GM21619 (cell line): ENCODE measurements at regions not wholly inside any gene's neighbourhood (a gene's known extent, or its start where the extent isn't known, plus 50 kb on each side); places are given as distances from the start of the nearest gene placed in this dataset.
"Not testable (repeated sequence)": the region's sequence is repeated elsewhere in the genome, so short reads cannot be mapped to it uniquely, and the experiment has no call there.

Experiments
- ATAC-seq: cut with Tn5 transposase; IDR thresholded peaks from one replicate; pipeline ENCODE4 v1.9.1; 2021; ENCODE audit not compliant: unreplicated experiment

DNA sequence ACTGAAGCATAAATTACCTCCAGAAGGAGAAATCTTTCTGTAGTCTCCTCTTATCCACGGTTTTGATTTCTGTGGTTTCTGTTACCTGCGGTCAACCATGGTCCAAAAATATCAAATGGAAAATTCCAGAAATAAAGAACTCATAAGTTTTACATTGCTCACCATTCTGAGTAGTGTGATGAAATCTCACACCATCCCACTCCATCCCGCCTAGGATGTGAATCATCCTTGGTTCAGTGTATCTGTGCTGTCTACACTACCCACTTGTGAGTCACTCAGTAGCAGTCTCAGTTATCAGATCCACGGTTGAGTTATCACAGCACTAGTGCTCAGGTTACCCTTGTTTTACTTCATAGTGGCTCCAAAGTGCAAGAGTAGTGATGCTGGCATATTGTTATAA is 371.2 kb downstream of the NFIB start:
- no peak for ATAC-seq

DNA sequence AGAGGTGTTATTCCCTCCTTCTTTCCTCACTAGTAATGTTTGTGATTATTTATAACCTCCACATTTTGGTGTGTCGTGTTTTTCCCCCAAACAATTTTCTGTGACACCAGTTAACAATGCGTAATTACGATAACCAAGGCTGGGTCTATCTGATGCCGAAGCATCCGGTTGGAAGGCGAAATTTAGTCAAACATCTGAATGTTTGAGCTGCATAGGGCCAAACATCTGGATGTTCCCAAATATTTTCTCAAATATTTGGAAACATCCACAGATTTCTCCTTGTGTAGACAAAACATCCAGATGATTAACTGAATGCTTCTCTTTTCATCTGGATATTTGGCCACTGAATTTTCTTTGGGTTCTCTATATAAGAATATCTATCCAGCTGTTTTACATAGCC is 371.7 kb downstream of the NFIB start:
- ATAC-seq = no peak

- no peak for ATAC-seq
Measured at GRCh38 chr9:13941714-13942113, 372.2 kb downstream of the NFIB start.

- ATAC-seq = no peak
Measured at GRCh38 chr9:13939701-13940490, 374.0 kb downstream of the NFIB start.

DNA sequence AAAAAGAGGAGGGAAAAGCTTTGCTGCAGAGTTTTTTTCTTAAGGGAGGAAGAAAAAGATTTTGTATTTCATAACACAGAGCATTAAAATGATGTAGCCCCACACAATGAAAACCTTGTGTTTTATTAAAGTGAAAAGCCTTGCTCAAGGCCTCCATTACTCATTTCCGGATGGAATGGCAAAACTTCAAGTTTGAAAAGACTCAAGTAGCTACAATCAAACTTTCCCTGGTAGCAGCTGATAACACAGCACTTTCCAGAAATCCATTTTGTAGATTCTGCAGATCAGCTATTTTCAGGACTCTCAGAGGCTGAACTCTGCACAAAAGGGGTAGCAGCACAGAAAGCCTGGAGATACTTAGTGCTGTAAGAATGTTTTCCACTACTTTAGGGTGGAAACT is 374.8 kb downstream of the NFIB start:
- ATAC-seq = no peak

DNA sequence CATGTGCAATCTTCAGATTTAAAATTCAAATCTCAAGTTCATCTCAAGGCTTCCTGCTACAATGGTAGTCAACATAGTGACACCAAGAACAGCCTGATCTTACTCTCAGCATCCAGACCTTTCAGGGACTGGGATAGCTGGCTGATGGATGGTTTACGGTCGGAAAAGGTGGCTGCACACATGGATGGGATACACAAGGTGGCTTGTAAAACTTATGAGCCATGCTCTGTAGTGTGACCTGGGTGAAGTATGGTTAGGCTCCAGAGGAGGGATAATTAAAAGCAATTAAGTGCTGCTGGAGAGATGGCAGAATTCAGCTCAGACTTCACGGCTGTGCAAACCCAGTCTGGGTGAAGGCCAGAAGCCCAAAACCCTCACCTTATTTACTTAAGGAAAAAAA is 379.5 kb downstream of the NFIB start:
- no peak for ATAC-seq

GRCh38 chr9:13933268-13933656 is 380.7 kb downstream of the NFIB start:
- ATAC-seq = no peak

DNA sequence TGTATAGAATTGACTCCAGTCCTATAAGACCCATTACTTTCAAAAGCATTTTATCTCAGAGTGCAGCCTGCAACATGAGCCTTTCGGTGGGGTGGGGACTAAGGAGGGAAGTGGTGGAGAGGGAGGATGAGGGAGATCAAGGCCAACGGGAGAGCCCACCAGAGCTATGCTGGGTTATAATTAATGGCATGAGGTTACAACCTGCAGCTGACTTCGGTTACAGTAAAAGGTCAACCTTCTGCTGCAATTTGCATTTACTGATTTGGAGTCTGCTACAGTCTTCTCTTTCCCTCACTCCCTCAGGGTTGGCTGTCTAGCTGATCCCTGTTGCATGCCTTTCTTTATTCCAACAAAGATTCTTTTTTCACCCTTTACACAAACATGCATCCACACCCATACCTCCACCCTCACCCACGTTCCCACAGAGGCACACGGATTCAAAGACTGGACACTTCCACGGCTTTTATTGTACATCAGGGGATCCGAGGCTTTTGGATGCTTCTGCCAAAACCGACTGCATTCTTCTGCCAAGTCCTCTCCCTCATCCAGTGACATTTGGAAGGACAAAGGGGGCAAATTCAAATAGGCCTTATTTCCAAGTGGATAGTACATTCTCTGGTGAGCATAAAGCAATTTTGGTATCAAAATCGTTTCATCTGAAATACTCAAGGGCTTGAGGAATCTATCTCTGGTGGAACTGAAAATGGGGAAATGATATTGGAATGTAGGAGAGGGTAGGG is 381.2 kb downstream of the NFIB start:
- ATAC-seq = no peak

- no peak for ATAC-seq
Measured at GRCh38 chr9:13929013-13929412, 384.9 kb downstream of the NFIB start.

DNA sequence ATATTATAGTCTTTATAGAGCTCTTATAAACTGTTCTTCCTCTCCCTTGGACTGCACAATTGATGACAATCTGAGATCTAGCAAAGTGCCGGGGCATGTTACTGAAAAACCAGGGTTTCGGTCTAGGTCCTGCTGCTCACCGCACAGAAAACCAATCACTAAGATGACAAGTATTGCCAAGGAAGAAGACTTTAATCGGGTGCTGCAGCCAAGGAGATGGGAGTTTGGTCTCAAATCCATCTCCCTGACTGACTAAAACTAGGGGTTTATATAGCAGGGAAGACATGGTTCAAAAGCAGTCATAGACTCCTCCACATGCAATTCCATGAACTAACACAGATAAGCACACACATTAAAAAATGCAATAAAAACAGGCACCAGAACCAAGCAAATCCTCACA is 390.6 kb downstream of the NFIB start:
- no peak for ATAC-seq

DNA sequence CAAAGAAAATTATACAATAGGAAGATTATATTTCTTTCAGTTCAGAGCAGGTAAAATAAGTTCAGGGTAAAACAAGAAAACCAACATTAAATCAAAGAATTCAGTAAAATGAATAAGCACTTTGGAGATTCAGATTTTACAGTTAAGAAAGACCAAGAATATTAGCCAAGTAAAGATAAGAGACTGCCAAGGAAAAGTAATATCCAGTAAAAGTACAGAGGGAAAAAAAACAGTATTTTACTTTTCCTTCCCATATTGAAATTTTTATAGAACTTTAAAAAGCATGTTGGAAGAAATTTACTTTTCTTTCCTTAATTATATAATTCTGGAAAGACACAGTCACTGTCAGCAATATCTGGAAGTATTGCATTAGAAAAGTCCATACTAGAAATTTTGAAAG is 393.4 kb downstream of the NFIB start:
- ATAC-seq = no peak

- no peak for ATAC-seq
Measured at GRCh38 chr9:13919401-13919800, 394.5 kb downstream of the NFIB start.

- no peak for ATAC-seq
Measured at GRCh38 chr9:13917534-13917933, 396.4 kb downstream of the NFIB start.

- ATAC-seq = no peak
Measured at GRCh38 chr9:13915591-13916301, 398.2 kb downstream of the NFIB start.

- ATAC-seq = no peak
Measured at GRCh38 chr9:13915131-13915530, 398.8 kb downstream of the NFIB start.

DNA sequence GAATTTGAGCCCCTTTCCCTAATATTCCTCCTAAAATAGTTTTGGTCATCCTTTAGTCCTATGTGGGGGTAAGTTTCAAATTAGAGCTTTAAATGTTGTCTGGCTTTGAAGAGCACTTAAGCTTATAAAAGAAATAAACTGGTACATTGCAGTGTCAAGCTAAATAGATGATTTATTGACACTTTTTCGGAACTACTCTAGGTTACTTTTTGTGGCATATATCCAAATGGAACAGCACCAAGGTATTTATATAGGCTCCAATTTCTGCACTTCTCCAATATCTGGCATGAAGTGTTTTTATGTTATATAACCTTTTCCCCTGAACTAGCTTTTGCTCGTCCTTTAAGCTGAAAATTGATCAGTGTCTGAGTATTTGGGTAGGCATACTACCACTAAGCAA is 402.5 kb downstream of the NFIB start:
- ATAC-seq = no peak

- not testable (repeated sequence) for ATAC-seq
Measured at GRCh38 chr9:13907842-13908241, 406.1 kb downstream of the NFIB start.

GRCh38 chr9:13904746-13905145 is 409.2 kb downstream of the NFIB start:
- ATAC-seq = no peak

DNA sequence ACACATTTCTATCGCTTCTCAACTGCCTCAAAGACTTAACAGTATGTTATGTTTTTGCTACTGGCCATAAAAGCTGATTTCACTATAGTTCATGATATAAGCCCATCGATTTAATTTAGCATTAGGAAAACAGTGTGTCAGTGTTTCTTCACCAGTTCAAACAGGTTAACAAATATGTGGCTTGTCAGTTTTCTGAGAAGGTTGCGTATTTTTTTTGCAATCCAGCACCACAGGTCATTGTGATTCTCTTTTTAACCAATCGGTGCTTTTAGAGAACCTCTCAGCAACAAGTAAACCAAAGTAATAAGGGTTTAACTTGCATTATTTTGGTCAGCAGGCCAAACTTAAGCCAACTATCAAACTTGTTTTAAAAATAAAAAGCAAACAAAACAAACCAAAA is 409.6 kb downstream of the NFIB start:
- no peak for ATAC-seq

GRCh38 chr9:13902286-13903066 is 411.5 kb downstream of the NFIB start:
- ATAC-seq = no peak

DNA sequence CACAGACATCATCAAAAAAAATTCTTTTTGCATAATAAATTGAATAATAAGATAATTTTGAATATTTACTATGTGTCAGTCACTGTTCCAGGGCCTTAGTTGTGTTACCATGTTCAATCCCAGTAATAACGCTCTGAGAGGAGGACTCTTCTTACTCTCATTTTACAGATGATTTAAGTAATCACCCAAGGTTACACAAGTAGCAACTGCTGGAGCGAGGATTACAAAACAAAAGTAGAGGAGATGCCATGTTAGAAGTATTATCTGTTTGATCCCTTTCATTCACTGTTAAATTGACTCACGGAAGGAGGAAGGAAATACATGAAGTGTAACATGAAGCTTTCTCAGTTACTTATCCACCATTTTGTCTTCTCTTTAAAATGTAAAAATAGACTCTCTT is 412.8 kb downstream of the NFIB start:
- ATAC-seq = no peak
